NCI-H2171 treated with DMSO at 0.1 percent for 48 hours (cell line): ENCODE measurements at regions not wholly inside any gene's neighbourhood (a gene's known extent, or its start where the extent isn't known, plus 50 kb on each side); places are given as distances from the start of the nearest gene placed in this dataset.

Experiments
- DNase-seq: peaks from one replicate; lab custom pipeline; 2025; lab: John Stamatoyannopoulos, UW

DNA sequence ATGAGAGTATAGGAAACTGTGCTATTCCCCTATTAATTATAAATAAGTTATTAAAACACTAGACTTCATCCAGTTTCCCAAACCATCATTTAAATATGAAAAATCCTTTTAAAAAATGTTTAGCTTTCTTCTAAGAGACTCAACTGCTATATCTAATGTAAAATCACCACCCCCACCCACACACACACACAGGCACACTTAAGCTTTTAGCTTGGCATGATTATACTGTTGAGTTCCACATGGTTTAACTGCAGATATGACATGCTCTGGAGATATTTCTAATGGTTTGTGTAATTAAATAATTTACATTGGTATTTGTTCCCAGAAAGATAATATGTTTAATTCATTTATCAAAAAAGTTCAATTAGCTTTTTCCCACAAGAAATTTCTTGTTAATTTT is 1700.1 kb upstream of the SLC10A2 start:
- no peak for DNase-seq

DNA sequence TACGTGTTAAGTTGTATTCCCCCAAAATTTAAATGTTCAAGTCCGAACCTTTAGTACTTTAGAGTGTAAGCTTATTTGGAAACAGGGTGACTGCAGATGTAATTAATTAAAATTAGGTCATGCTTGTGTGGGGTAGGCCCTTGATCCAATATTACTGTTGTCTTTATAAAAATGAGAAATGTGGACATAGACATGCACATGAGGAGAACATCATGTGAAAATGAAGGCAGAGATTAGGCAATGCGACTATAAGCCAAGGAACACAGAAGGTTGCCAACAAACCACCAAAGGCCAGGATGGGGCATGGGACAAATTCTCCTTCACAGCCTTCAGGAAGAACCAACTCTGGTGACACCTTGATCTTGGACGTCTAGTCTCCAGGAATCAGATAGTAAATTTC is 1698.4 kb upstream of the SLC10A2 start:
- DNase-seq = no peak

DNA sequence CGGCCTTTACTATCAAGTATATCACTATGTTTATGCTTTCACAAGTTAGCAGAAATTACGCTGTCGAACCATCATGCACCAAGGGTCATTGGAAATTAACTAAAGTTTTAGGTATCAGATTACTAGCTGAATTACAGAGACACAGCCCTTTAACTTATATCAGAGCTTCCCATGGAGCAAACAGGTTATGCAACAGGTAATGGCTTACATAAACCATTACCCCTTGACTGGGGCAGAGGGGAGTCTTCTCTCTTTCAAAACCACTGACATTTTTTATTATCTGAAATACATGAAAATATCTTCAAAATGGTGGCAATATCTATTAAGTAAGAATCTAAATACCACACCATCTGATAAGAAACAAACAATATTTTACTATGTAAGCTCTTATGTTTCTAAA is 1692.9 kb upstream of the SLC10A2 start:
- no peak for DNase-seq

DNA sequence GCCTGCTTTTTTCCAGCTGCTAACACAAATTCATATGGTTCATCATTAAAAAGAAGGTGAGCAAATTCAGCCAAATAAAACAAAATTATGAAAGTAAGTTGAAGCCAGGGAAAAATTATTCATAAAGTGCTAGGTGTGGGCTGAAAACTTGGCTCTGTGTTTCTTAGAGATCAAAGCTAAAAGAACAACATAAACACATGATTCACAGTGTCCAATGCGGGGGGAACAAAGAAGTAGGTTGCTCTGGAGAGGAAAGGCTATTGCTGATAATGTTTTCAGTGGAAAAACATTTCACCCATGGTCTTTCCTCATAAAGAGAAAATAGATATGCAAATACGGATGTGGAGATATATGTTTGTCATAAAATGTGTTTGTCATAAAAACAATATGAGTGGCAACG is 1691.5 kb upstream of the SLC10A2 start:
- no peak for DNase-seq

DNA sequence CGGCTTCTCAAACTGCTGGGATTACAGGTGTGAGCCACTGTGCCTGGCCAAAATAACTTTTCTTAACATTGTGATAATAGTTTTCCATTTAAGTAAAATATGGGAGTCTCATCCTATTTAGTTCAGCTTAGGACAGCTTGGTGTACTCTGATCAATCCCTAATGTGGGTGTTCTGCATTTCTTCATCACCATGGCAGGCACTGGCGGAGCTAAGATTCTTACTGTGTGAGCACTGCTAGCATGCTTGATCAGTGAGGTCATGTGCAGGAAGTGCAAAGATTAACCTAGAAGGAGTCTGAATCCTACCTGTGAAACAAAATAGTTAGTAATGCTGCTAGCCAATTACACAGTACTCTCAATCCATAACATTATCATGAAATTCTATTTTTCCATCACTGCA is 1684.2 kb upstream of the SLC10A2 start:
- DNase-seq = no peak

DNA sequence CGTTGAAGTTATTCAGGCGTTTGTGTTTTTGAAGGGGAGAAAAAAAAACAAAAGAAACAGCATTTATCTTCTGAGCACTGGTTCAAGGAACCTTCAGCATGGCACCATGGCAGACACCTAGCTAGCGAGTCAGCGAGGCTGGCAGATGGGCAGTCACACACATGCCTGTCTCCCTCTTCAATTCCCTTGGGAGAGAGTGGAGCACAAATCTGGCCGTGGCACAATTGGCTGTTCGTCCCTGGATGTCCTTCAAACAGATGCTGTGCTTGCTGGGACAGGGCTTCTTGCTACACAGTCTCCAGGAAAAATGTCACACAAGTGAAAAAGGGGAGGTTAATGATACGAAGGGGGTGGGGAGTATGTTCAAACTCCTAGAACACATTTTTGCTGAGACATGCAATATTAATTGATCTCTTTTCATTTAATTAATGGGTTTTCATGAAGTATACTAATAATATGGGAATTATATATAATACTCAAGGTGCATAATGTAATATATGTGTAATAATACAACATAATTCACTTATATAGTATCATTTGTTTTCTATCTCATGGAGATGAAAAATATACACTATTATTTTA is 1674.5 kb upstream of the SLC10A2 start:
- peak; percentile 91 for DNase-seq

DNA sequence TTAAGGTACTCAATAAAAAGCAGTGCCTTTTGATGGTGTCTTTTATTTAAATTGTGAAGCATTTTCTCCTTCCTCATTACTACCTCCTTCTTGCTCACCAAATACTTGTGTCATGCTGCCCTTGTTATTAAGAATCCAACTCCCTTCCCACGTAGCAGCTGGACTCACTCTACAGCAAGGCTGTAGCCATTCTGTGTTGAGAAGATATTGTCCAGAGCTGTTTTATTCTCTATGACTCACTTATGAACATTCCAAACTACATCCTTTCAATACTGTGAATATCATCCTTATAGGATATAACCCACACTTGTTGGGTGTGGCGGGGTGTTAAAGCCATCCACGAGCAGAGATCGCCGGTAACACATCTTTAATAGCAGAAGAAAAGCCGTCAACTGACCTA is 1671.5 kb upstream of the SLC10A2 start:
- DNase-seq = no peak

DNA sequence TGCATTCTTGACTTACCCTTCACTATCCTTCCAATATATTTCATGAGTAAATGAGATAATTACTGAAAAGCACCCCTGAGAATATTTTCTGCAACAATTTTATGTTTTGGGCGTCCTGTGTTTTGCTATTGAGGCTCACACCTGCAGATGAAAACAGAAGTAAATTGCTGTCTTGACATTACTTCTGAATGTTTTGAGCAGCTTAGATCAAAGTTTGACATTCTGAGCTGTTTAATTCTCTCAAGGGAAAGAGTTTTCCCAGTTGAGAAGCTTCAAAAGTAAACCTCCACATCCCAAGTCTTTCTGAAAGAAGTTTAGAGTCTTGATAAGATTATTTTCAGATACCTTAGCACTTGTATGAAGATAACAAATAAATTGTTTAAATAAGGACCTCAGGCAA is 1667.2 kb upstream of the SLC10A2 start:
- DNase-seq = no peak

DNA sequence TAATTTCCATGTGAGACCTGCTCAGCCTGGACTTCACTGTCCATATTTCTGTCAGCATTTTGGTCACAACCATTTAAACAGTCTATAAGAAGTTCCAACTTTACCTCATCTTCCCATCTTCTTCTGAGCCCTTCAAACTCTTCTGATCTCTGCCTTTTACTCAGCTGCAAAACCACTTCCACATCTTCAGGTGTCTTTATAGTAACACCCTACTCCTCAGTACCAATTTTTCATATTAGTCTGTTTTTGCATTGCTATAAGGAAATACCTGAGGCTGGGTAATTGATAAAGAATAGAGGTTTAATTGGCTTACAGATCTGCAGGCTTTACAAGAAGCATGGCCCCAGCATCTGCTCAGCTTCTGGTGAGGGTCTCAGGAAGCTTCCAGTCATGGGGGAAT is 1648.9 kb upstream of the SLC10A2 start:
- DNase-seq = no peak

DNA sequence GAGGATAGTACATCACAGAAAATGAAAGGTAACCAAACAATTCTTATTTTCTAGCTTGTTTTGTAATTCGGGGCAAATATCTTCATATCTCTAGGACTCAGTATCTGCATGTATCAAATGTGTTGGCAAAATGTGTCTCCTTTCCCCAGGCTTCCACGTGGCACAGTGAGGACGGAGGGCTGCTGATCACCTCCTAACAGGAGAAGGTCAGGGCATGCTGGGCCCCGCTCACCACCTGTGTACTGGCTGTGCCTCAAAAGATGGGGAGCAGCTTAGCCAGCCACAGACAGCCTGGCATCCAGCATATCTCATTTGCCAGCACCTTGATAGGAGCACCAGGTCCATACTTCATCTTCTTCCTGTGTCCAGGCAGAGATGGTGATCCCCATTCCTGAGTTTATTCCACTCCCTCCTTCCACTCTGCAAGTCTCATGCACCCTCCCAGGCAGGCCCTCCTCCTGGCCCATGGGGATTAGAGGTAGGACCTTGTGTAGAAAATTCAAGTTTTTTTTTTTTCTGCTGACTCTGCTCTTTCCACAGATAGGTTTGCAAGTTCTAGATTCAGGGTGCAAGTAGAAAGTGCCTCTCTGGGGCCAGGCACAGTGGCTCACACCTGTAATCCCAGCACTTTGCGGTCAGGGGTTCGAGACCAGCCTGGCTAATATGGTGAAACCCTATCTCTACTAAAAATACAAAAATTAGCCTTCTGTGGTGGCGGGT is 1639.0 kb upstream of the SLC10A2 start:
- DNase-seq = no peak

DNA sequence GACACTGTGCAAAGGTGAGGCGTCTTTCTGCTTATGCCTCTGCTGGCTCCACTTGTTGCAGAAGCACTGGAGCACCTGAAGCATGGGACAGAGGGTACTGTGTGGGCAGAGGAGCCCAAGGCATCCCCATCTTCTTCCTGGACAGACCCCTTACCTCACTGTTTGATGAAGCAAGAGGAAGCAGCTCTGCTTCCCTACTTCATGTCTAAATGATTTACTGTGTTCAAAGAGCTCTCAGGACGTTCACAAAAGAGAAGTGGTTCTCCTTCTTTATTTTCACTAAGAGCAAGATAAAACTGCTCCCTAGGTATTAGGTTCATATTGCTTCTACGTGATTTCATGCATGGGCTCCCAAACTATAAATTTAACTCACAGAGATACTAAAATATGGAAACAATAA is 1635.4 kb upstream of the SLC10A2 start:
- DNase-seq = no peak

DNA sequence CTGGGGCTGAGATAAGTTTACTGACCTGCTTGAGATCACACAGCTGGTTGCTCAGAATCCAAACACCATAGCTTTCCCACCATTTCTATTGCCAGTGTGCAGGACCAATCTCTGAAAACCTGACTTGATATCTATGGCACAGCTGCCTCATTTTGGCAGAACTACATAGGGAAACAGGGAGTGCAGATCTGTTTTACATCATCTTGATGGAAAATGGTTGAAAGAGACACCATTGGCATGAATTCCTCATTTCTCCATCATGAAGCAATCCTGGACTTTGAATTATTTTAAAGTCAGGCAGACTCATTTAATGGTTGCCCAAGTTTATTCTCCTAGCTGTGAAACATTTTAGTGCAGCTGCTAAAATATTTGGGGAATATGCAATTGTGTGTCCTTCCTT is 1628.2 kb upstream of the SLC10A2 start:
- DNase-seq = no peak

DNA sequence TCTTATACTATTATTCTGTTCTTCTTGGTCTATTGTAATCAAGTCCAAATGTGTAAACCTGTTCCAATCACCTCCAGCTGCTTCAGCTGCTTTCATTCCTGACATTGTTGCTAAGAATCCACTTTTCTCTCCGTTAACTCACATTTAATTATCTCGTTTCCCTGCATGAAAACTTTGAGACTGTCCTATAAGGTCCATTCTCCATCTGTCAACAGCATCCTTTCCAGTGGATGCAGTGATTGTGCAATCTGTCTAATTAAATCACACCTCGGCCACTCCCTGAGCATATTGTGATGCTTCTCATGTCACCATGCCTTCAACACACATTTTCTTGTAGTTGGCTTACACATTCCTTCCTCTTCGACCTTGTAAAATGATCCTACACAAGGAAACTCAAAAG is 1626.9 kb upstream of the SLC10A2 start:
- peak; percentile 15 for DNase-seq

DNA sequence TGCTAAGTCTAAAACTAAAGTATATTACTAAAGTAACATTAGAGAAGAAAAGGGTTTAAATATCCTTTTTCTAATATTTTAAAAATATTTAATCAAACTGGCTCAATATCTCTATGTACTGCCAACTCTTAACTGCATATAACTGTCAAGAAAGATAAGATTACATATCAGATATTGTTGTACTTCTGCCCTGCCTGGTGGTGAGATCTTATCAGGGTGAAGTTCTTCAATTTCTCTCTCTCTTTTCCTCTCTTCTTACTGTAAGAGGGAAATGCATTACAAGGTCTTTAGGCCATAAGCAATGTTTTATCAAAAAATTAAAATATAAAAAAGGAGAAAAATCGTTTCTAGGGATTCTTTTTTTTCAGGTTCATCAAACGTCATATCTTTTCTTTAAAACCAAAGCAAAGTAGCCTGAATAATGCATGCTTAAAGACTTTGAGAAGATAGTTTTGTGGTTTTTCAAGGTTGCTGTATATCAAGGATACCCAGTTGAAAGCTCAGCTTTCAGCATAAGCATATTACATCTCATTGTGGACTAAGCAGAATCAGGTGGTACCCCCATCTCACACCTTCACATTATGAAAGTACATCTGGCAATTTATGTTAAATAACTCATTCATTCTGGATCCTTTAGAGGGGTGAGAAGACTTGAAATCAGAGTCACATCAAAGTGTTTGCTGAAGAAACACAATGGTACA is 1625.7 kb upstream of the SLC10A2 start:
- DNase-seq = peak; percentile 17

DNA sequence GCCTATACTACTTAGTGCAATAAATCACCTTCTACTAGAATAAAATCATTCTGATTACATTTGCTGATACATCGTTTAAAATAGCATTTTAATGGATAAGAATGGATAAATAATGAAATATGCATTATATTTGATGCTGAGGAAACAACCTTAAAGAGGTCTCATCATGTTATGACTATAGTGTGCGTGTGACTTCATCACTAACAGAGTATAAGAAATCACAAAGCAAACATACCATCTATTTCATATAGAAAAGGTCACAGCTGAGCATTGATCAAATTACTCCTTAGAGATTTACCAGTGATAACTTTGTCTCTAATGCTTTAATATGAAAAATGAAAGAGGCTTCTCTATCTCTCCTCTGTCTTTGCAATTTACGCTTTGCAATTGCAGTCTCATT is 1620.3 kb upstream of the SLC10A2 start:
- DNase-seq = peak; percentile 13

DNA sequence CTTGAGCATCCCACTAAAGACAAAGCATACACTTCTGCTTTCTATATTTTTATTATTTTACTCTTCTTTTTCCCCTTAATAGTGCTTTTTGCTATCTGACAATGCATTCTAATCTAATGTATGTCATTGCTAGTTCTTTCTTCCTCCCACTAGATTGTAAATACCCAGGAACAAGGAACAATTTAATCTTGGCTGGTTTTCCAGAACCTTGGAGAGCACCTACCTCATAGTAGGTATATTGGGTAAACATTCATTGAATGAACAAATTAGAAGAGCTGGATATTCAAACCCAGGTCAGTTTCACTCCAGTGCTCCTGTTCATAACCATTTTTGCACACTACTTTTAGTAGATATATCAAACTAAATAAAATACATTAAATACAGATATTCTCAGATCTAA is 1617.6 kb upstream of the SLC10A2 start:
- no peak for DNase-seq

DNA sequence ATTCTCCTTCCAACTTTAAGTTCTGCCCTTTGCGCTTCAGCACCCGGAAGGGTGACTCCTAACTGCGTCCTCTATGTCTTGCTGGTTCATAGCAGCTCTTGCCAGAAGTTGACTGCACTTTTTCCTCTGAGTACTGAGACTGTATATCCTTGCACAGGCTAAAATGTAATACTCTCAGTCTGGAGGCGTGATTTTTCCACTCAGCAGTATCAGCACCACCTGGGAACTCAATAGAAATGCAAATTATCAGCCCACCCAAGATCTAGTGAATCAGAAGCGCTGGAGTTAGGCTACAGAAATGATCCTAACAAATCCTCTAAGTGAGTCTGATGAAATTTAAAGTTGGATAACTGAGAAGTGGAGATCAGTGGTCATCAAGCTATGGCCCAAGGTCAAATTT is 1611.9 kb upstream of the SLC10A2 start:
- DNase-seq = no peak

DNA sequence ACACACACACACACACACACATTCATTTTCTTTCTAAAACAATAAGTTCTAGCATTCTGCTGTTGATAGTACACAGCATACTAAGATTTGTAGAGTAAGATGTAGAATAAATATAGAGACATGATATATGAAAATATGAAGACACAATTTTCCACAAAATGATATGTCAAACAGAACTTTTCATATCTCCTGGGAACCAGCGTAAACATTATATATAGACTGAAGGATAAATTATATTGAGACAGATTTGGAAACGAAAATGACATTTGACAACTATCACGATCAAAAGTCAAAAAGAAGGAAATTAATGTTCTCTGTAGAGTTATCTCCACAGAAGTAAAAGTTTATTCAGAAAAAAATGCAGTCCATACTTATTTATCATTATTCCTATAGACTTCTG is 1605.7 kb upstream of the SLC10A2 start:
- no peak for DNase-seq

DNA sequence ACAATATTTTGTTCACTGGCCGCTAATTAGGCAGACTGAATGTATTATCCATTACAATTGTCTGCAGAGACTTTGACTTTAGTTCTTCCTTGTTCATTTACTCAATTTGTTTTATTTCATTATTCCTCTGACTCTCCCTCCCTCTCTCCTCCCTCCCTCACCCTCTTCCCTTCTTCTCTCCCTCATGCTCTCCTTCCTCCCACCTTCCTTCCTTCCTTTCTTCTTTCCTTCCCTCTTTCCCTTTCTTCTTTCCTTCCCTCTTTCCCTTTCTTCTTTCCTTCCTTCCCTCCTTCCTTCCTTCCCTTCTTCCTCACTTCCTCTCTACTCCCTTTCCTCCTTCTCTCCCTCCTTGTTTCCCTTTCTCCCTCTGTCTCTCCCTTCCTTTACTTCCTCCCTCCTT is 1591.0 kb upstream of the SLC10A2 start:
- no peak for DNase-seq

DNA sequence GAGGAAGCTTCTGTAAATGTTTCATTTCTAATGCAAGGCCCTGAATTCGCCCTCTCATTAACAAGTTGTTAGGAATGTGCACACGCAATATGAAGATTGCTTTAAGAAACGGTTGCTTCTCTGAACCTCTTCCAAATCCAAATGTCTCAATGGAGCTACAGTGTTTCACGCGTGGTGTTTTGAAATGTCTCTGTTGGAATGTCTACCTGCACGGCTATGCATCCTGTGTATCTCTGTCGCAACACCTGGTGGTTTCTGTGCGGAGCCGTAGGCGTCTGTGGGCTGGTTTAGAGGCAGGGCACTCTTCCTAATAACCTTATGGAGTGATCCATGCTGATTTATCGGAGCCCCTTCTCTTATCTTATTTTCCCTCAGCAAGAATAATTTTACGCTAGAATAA is 1584.2 kb upstream of the SLC10A2 start:
- peak; percentile 79 for DNase-seq

DNA sequence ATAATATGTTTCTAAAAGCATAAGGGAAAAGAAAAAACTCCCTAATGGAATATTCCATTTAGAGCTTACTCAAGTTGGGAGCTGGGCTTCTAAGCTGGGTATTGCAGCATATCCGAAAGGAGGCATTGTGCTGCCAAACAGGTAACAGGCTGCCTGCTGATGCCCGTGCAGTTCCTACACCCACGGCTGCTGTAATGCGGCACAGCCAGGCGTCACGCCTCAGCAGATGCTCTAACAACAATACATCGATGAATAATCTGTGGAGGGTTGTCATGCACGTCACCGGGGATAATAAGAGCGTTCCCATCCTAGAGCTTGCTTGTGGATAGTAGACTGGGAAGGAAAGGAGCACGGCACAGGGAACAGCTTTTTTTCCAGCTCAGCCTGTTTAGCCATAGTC is 1582.1 kb upstream of the SLC10A2 start:
- peak; percentile 53 for DNase-seq

DNA sequence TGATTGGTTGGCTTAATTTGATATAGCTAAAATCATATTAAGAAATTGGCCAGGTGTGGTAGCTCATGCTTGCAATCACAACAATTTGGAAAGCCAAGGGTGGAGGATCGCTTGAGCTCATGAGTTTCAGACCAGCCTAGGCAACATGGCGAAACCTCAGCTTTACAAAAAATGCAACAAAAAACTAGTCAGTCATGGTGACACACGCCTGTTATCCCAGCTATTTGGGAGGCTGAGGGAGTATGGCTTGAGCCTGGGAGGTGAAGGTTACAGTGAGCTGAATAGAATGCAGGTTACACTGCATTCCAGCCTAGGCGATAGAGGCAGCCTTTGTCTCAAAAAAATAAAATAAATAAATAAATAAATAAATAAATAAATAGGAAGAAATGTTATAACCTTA is 1579.6 kb upstream of the SLC10A2 start:
- DNase-seq = no peak

DNA sequence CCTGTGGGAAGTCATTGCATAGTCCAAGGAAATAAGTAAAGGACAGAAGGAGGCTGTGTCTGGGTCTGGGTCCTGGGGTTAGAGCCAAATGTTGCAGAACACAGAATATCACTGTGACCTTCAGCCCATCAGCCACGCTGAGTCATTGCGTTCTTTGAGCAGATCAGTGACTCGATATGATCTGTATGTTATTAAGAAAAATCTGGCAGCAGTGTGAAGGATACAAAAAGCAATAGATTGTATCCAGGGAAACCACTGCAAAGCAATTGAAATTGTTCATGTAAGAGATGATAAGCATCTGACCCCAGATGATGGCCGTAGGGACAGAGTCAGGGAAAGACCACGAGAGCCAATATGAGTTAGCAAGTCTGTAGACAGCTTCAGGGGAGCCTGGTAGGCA is 1575.1 kb upstream of the SLC10A2 start:
- no peak for DNase-seq

DNA sequence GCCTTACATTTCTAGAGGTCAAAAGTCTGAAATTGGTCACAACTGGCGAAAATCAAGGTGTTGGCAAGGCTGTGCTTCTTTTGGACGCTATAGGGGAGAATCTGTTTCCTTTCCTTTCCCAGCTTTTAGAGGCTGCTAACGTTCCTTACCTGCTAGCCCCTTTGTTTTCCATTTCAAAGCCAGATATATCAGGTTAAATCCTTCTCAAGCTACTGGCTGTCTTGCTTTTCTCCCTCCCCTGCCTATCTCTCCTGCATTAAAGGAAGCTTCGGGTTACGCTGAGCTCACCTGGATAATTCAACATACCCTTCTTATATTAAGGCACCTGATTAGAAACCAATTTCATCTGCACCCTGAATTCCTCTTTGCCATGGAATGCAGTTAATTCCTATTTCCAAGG is 1569.7 kb upstream of the SLC10A2 start:
- DNase-seq = no peak
